CD4-positive, alpha-beta T cell treated with Interleukin-6 at 100 ng/mL for 8 hours (primary cell): ENCODE measurements at regions not wholly inside any gene's neighbourhood (a gene's known extent, or its start where the extent isn't known, plus 50 kb on each side); places are given as distances from the start of the nearest gene placed in this dataset.
"Not testable (repeated sequence)": the region's sequence is repeated elsewhere in the genome, so short reads cannot be mapped to it uniquely, and the experiment has no call there.

Source experiments
- DNase-seq: peaks from one replicate; pipeline ENCODE4 v3.0.0-alpha.2; 2020; ENCODE audit warnings: mixed read lengths, low spot score

GRCh38 chr10:36872702-36873393 is 252.6 kb upstream of the ANKRD30A start:
- DNase-seq: no peak

- no peak for DNase-seq
These were observed 284.6 kb upstream of the ANKRD30A start for GRCh38 chr10:36840788-36841187.

DNA sequence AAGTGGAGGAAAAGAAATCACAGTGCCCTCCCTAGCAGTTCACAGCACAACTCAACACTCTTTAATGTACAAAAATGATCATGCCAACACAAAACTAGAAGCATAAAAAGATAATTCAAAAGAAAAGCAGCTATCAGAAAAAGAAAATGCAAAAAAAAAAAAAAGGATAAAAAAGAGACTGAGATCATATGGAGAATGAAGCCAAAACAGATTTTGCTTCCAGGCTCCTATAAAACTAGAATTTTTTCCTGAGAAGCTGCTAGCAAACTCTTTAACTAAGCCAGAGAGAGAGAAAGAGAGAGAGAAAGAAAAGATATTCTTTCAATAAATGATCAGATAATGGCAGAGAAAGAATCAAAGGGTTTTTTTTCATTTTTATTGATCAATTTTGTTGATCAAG is 288.0 kb upstream of the ANKRD30A start:
- DNase-seq: no peak

GRCh38 chr10:36819781-36820180 is 305.6 kb upstream of the ANKRD30A start:
- no peak for DNase-seq

- no peak for DNase-seq
These were observed 307.5 kb upstream of the ANKRD30A start for GRCh38 chr10:36817898-36818297.

DNA sequence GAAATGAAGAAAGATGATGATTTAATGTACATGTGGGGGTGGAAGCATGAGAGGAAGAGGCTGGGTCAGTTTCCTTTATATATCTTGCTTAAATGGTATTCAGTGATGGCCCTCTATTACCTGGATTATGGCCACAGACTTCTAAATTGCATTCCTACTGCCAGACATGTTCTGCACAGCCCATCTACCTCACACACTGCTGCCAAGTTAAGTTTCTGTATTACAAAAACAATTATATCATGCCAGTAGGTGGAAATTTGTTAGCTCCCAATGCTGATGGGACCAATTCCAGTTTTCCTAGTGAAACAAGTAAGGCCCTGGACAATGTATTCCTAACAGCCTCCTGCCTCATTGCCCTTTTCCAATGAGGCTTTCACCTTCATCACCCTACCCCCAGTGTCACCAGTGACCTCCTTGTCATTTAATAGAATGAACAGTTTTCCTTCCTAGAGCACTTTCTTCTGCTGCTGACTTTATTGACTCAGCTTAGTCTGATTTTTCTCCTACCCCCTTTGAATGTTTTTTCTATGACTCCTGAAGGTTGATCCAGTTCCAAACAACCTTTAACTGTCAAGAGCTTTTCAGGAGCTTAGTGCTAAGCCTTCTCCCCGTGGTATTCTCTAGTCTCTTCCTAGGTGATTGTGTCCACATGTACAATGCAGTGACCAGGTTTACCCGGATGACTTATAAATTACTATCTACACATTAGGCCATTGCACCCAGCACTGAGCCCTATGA is 316.6 kb upstream of the ANKRD30A start:
- DNase-seq: no peak

DNA sequence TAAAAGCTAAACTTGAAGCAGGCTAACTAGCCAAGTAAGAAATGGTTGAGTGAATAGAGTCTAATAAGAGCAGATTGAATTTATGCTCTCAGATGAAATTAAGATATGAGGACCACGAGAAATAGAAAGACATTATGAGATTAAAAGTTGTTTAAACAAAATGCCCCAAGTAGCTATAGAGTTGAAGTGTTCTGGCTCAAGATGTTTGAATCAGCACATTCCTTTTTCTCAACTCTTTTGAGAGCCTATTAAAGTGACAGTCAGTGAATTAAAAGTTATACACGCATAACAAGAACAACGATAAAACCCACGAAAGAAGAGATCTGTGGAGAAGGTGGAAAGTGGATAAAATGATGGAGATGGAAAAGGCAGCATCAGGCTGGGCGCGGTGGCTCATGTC is 322.2 kb upstream of the ANKRD30A start:
- DNase-seq: no peak

DNA sequence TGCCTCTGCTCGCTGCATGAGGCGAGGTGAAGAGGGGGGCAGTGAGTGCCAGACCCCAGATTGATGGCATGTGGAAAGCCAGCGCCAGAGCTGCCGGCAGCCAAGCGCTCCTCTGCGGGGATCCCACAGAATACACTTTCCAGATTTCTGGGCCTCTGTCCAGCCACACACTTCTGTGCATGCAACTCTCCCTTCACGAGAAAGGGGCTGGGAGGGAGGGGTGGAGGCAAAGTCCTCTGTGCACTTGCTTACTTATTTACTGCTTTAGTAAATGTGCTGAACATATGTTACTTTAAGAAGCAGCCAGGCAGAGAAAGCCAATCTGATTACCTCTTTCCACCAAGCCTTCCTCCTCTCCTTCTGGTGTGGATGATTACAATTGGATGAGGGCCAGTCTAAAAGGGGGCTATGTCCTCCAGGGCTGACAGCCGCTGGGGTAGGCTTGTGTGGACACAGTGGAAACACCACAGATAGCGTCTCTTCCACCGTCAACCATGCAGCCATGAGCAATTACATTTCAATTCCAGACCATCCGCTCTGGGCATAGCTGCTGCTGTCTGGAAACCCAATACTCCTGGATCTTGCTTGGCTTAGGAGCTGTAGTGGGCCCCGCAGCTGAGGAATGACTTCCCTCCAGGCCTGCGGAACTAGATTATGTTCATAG is 322.8 kb upstream of the ANKRD30A start:
- DNase-seq: no peak

DNA sequence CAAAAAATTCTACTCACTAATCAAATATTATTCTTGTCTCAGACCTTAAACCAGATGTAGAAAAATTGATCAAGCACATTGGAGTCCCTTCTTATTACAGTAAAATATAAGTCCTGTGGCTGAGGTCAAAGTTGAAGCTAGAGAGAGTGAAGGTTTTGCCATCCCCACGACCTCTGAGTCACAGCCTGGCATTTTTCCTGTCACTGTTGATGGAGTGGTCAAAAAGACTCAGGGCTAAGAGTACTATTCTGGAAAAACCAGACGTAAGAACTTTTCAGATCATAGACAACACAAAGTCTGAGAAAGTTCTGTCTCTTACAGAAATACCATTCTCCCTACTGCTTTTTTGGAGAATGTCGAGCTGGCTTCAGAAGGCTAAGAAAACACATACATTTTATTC is 323.7 kb upstream of the ANKRD30A start:
- no peak for DNase-seq

DNA sequence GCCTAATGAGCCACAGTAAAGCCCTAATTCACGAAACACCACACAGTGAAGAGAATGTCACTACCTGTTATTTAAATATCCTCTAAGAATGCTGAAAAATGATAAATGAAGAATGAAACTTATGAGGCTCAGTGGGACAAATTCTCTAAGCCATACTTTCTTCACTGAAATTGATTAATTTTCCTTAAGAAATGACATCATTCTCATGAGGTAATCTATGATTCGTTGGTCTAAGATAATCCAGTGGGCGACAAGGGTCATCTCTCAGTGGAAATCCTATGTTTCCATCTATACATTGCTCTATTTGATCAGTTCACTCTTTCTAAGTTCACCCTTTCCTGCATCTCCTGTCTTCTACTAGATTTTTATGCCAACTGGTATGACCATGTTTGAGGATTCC is 330.4 kb upstream of the ANKRD30A start:
- DNase-seq: no peak

DNA sequence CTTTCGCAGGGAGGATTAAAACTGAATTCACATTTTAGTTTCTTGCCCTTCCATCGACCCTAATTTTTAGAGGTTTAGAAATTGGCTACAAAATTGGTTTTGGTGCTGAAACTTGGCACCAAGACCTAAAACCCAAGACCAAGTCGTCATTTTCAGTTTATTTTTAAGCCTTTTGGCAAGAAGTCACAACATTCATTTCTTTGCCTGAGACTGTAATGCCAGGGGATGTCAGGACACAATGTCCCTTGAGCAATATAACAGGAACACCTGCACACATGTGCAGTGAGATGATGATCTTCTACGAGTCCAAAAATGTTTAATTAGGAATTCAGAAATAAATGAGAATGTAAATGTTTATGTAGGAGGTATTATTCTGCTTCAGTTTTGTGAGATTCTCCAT is 335.4 kb upstream of the ANKRD30A start:
- DNase-seq: no peak

DNA sequence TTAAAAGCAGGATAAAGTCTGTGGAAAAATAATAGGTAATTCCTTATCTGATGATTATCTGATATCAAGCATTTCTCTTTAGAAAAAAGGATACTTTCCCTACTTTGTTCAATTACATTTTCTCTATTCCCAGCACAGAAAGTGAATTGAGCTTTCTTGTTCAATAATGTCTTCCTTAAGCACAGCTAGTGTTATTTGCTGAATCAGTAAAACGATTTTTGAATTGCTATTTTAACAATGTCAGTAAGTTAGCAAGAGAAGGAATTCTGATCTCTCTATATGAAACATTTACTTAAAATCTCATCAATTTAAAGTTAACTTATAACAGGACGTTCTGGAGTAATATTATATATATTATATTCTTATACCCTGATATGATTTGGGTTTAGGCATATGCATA is 337.2 kb upstream of the ANKRD30A start:
- DNase-seq: no peak

DNA sequence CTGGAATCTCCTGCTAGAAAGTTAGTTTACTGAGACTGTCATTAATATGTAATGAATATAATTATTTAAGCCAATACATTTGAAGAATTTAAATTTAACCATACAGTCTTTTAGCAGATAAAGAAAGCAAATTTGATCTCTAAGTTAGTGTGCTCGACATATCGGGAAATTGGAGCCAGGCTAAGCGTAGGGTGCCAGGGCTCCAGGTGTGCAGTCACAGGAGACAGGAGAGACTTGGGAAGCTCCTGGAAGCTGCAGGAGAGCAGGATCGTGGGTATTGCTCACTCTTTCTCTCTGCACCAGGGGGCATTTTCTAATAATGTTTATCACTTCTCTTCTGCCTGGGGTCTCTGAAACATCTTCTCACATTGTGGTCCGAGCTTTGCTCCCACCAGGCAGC is 342.0 kb upstream of the ANKRD30A start:
- DNase-seq: no peak

- no peak for DNase-seq
These were observed 343.8 kb upstream of the ANKRD30A start for GRCh38 chr10:36781570-36781969.

- no peak for DNase-seq
These were observed 345.2 kb upstream of the ANKRD30A start for GRCh38 chr10:36780158-36780557.

- DNase-seq: no peak
These were observed 346.1 kb upstream of the ANKRD30A start for GRCh38 chr10:36779238-36779846.

- DNase-seq: no peak
These were observed 346.7 kb upstream of the ANKRD30A start for GRCh38 chr10:36778651-36779050.

DNA sequence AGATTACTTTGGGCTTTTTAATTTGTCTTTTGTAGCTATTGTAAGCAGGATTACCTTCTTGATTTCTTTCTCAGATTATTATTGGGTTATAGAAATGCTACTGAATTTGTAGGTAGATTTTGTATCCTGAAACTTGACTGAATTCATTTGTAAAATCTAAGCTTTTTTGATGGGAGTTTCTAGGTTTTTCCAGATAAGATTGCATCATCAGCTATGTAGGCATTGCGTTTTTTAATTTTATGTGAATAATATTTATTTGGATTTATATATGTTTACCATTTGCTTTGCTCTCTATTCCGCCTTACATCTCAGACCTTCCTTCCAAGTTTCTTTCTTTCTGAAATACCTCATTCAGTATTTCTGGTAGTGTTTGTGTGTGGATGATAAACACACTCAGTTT is 351.7 kb upstream of the ANKRD30A start:
- no peak for DNase-seq

- DNase-seq: no peak
These were observed 353.7 kb upstream of the ANKRD30A start for GRCh38 chr10:36771725-36772124.

- DNase-seq: not testable (repeated sequence)
These were observed 355.7 kb upstream of the ANKRD30A start for GRCh38 chr10:36769741-36770140.

DNA sequence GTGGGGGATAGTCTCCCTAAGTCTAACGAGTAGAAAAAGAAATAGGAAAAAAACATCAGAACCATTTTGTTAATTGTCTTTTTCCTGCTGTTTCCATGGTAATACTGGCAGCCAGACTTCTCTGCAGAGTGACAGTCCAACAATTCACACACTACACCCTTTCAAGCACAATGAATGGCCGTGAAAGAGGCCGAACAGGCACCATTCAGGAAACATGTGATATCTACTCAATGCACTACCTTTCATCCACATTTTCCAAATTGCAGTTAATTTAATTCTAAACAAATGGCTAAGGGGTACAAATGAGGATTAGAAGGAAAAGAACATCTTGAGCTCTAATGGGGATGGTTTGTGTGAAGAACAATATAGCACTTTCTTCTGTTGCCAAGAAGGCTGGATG is 358.5 kb upstream of the ANKRD30A start:
- no peak for DNase-seq

- no peak for DNase-seq
These were observed 359.0 kb upstream of the ANKRD30A start for GRCh38 chr10:36766415-36766810.
